ENCODE measurements at regions not wholly inside any gene's neighbourhood (a gene's known extent, or its start where the extent isn't known, plus 50 kb on each side); places are given as distances from the start of the nearest gene placed in this dataset.

DNA sequence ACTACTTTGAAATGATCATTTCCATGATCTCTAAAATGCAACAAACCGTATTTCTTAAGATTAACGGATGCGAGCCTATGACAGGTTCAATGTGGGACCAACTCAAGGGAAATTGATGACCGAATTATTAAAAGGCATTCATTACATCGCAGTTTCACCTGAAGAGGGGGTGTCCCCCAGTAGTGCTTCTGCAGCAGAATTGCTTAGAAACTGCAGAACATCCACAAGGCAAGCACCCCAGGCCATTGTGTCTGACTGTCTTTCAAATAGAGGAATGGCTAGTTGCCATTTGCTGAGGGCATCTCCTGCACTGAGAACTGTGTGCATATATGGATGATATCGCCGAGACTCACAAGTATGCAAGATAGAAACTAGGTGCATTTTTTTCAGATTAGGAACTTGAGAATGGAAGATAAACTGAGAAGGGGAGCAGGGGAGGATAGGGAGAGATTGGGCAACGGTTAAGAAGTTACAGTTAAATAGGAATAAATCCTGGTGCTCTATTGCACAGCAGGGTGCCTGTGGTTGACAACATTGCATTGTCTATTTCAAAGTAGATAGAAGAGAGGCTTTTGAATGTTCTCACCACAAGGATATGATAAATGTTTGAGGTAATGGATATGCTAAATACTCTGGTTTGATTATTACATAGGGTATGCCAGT is 234.3 kb upstream of the PLEKHG7 start:
- DNase-seq: no peak

DNA sequence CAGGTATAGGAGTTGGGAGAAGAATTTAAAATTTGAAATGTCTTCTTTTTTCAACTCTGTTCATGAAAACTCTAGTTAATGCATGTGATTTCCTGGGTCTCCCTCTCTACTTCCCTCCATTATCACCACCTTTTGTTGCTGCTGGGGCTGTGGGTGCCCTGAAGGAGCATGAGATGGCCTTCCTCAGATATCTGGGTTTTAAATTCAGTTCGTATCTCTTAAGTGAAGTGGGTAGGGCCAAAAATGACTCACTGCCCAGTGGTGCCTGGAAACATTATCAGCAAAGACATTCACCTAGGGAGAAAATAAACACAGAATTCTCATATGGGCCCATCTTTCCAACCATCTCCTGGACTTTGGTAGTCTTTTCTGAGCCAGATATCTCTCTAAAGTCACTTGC is 234.9 kb upstream of the PLEKHG7 start:
- DNase-seq: no peak

DNA sequence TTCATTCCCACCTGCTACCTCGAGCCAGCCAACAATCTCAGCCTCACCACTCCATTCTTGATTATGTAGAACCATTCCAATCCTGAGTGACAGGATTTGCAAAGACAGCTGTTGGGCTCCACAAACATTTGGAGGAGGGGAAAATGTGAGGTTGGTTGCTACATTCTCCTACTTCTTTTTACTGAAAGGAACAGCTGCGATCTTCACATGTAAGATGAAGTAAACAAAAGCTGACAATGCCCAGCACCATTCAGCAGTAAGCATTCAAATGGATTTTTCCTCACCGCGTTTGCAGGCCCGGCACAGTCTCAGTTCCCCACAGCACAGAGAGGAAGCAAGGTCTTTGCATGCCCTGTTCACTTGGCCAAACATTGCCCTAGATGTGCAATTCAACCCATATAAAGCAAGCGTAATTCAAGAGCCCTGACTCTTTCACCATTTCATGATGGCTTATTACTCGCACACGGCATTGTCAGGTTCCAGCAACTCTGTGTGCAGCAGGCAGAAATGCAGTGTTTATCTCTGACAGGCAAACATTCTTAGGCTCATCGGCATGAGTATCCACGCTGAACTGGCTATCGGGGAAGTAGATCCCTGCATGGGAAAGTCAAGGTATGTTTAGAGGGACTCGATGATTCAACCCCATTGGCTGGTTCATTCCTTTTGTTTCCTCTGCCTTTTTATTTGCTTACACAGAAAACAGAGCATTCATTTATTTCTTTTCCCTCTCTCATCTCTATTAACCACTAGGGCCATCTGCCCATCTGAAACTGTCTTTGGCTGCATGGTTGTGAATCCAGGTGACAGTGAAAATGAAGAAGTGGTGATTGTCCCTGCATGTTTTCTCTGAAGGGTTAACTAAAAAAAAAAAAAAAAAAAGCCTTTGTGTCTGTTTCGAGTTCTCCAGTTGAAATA is 236.1 kb upstream of the PLEKHG7 start:
- peak in 32 of 58 donors; percentile 2 to 57 (median 16) for DNase-seq

DNA sequence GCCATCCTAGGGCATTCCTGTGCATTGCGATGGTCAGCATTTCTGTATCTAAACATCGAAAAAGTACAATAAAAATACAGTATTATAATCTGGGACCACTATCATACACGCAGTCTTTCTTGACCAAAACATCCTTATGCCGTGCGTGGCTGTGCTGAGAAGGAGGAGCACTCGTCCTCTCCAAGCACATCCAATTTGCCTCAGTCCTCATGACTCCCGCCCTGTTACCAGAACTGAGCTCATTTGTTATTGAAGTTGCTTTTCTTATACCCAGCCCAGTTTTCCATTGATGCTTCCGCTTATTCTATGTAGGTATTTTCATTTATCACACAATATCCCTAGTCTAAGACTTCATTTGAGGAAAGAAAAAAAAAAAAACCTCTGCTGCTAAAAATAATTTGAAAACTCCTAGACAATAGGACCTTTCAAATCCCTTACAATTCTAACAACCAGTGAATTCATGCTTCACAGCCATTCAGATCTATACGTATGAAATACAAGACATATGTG is 236.9 kb upstream of the PLEKHG7 start:
- DNase-seq: no peak

DNA sequence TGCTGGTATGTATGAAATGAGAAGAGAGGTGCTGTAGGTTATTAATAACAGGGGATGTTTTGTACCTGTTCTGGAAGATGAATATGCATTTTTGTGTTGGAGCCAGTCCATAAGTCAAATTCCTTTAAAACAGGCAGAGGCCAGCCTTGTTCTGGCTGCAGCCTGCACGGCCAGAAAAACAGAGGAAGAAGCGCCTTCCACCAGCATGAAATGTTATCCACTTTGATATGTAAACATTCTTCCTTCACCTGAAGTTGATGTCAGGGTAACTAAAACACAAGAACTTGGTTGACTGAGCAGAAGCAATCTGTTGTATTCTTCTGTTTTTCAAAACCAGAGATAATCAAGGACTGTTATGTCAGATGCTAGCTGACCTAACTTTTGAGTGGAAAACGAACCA is 237.9 kb upstream of the PLEKHG7 start:
- DNase-seq: no peak

DNA sequence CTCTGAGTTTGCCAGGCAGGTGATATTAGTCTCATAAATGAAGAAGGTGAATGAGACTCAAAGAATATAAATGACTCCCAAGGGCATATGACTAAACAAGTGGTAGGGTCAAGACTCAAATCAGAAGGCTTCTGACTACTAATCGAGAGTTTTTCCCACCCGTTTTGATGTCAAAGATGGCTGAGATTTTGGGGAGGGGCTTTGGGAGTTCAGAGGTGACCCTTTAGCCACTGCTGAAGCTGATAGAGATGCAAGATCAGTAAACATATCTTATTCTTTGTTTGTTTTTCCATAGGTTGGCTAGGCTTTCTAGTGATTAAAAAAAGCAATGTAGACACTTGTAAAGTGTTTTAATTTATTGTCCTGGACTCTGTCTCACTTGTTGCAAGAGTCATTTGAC is 239.6 kb upstream of the PLEKHG7 start:
- no peak for DNase-seq

DNA sequence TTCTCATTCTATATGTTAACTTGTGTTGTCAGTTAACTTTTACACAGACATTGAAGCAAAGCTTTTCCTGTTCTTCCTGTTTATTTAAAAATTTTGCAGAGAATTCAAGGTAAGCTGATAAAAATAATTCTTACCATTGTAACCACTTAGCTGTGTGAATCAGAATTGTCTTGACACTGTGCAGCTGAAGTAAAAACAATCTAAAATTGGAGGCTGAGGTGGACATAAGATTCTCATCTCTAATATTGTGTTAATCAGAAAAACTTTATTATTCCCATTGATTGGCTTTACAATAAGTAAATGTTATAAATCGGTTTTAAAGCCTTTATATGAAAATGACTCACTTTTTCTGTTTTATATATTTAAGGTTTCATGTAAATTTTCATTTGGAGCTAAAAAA is 240.3 kb upstream of the PLEKHG7 start:
- DNase-seq: no peak

DNA sequence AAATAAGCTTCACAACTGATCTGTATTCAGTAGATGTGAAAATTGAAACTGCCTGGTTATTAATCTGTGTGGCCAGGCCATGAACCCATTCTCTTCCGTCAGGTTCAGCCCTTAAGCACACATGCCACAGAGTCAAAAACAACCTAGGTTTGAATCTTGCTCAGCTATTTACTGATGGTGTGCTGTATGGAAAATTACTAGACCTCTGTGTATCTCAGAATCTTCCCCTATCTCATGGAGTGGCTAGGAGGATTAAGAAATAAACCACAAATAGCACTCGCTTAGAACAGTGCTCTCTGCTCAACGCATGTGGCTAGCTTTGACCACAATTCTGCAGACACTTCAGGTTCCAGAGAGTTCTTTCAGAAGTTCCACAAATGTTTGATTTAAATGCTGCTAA is 240.7 kb upstream of the PLEKHG7 start:
- DNase-seq: no peak

DNA sequence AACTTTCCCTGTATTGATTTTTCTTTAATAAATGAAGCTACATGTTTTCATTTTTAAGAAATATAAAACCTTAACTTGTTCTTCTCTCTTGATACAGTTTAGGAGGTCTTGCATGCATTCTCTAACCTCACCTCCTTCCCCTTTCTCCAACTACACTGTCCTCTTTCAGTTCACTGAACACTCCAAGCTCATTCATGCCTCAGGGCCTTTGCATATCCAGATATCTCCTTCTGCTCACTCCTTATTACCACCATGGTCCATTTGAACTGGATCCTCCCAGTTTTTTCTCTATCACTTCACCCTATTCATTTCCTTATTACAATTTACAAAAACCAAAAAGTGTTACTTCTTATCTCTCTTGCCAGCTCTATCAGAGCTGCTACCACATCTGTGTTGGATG is 242.9 kb upstream of the PLEKHG7 start:
- no peak for DNase-seq

DNA sequence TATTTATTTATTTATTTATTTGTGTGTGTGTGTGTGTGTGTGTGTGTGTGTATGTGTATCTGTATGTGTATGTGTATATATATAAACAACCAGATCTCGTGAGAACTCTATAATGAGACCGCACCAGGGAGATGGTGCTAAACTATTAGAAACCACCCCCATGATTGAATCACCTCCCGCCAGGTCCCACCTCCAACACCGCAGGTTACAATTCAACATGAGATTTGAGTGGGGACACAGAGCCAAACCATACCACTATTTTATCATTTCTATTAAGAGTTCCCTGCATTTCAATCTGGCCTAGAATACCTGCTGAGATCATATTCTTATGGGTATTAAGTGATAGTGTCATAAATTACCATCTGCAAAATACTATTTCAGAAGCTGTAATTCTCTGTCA is 243.8 kb upstream of the PLEKHG7 start:
- no peak for DNase-seq

DNA sequence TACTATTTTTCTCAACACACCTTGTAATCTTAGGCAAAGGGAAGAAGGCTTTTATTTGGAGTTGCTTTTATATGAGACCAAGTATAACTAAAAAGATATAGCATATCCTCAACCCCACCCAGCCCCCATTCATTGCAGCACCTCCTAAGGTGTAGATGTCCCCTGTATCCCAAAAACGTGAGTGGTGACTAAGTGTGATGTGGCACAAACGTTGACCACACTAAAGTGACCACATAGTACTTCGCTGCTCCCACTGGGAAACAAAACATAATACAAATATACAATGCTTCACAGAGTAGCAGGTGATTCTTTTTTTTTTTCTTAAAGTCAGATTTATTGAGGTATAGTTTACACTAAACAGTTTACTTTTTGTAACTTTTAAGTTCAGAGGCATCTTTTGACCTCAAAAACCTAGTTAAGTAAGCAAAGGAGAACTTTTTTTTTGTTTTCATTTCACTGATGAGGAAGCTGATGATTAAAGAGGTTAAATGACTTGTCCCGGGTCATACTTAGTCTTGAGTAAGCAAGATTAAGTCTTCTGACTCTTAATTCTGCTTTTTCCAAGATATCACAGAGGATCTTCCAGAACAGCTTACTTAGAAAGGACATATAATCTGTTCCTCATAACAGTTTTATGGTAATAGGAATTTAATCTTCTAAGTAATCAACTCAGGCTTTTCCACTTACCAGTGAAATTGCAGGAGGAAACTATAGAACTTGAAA is 245.2 kb upstream of the PLEKHG7 start:
- DNase-seq: no peak

DNA sequence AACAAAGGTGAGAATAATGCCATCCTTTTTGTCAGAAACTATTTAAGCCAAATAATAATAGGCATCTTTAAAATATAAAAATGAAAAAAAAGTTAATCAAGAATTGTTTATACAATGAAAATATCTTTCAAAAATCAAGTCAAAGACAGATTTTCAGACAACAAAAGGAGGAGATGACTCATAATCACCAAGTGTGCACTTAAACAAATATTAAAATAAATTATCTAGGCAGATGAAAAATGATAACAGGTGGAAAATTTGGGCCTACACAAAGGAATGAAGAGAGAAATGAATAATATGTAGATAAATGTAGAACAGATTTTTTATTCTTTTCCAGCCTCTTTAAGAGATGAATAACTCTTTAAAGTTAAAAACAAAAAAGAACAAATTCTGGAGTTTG is 250.0 kb upstream of the PLEKHG7 start:
- no peak for DNase-seq

DNA sequence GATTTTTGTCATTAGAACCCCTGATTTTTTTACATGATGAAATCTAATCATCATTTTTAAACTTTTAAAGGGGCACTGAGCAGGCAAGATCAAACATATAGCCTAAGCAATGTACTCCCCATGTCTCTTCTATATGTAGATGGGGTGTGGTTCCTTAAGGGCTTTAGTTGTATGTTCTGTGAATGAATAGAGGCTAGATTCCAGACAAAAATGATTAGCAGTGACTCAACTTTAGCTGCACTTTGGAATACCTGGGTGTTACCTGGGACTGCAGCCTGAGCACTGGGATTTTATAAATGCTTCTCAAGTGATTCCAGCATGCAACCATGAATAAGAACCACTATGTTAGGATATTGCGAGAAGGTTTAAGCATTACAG is 256.7 kb upstream of the PLEKHG7 start:
- DNase-seq: no peak

DNA sequence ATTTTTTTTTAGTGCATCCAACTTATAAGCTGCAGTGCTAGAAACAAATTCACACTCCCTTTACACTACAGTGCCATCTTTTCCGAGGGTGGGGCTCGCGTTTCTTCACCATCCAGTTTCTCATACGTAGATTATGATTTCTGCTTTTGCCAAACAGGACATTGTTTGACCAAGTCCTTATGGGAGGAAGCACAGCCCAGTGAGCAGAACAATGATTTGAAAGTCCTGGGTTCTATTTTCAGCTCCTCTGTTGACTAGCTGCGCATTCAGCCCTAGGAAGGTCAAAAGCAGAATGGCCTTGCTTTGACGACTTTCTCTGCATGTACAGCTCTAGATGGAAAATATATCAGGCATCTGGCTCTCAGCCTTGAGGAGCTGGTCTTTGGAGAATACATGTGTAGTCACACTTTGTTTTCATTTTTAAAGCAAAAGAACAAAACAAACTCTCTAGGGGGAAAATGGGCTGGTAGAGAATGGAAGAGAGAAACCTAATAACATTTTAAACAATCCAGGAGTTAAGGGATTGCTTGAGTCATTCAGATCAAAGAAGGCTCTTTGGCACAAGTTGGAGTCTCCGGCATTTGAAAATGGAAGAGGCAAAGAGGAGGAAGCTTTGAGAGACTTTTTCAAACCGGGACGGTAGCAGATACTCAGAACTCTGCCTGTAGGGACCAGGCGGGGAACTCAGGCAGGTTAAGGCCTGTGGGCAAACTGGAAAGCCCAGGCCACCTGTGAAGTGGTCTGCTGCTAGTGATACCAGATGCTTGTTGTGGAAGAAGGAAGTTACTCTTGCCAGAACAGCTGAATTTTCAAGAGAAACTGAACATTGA is 257.3 kb upstream of the PLEKHG7 start:
- no peak for DNase-seq

DNA sequence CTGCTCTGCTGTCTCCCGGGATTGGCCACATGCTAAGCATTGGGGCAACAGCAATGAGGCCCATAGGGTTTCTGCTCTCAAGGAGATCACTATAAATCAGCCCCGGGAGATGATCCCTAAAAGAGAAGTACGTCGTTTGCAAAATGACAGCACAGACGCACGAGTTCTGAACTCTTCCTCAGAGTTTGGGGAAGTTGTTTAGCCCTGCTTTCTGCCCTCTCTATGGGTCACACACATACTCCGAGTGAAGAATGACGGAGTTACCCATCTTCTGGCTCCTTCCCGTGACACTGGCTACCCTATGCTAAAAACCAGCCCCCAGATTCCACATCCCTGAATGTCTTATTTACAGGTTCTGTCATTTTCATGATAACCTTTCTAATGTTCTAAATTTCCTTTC is 258.0 kb upstream of the PLEKHG7 start:
- DNase-seq: peak in 13 of 58 donors; percentile 5 to 54 (median 13)

DNA sequence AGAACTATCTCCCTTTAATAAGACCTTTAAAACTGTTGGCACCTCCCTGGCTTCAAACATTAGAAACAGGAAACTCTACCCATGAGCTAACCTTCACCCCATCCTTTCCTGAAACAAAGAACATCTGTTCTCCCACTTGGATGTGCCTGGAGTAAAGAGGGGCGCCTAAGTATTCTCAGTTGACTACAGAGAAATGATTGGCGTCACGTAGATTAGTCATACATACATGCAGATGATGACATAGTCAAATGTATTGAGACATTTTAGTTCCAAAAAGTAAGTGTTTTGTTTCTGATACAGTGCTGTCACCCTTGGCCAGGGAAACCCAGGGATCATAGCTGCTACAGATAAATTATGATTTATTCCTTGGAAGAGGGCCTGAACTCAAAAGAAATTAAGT is 260.0 kb upstream of the PLEKHG7 start:
- DNase-seq: no peak

DNA sequence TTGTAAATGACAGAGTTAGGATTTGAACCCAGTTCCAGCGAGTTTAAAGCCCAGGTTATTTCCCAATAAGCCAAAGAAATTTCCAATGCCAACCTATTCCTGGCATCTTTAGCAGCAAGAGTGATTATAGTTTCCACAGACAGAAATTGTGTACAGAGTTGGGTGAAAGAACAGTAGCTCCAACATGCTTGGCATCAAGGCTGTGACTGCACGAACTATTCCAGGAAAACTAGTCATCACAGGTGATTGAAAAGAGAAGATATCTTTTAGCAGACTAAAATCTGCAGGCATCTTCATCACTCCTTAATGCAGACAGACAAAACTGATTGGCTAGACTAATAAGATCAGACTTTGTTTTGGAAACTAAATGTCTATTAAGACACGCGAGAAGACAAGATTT is 262.7 kb upstream of the PLEKHG7 start:
- DNase-seq: no peak

DNA sequence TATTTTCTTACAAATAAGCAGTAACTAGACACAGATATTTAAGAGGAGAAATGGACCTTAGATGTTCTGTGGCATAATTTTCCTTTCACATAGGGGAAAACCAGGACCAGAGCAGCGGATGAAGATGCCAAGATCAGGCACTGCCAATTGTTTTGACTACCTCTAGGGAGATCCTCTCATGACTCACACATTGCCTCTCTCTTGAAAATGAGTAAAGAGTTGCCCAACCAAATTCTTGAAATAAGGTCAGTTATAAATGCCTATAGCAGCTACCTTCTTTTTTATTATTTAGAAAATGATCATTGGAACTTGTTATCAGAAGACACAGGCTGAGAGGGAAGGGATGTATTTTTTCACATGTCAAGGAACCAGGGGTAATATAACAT is 263.4 kb upstream of the PLEKHG7 start:
- no peak for DNase-seq

DNA sequence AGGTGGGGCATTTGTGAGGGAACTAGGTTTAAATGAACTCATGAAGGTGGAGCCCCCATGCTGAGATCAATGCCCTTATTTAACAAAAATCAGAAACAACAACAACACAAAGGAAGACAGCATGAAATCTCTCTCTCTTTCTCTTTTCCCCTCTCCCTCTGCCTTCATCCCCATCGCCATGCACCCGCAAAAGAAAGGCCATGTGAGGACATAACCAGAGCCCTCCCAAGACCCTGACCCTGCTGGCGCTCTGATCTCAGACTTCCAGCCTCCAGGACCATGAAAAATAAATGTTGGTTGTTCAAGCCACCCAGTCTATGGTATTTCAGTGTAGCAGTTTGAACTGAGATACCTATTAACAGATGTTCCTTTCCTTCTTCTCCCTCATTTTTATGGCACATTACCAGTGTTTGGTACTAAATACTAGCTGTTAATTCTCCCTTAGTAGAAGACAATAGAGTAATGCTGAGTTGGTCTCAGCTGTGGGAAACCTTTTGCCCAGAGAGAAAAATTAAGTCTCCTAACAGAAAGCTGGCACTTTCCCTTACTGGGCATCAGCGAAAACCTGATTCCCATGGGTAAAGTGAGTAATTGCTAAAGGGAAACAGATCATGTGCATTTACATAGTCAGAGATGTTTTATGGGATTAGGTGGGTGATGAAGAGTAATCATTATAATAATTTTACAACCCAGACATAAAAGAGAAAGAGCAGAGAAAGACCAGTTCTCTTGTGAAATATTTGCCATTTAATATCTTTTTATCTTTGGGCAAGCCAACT is 264.0 kb upstream of the PLEKHG7 start:
- no peak for DNase-seq

DNA sequence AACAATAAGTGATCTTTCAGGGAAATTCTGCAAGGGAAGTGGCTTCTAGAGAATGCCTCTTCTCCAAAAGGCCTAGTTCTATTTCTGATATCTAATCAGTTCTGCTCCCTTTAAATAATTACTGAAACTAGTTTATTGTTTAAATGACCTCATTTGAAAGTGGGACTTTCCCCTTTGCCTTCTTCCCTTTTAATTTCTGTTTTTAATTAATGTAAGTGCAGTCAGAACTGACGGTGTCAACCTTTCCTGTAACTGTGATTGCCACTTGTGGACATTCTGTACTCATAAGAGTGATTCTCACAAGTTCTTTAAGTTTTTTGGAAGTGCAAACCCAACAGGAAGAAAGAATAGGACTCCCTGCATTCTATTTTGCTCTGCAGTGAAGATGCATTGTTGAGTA is 265.3 kb upstream of the PLEKHG7 start:
- no peak for DNase-seq
